Nephron progenitor cell (in vitro differentiated cells): ENCODE measurements at regions not wholly inside any gene's neighbourhood (a gene's known extent, or its start where the extent isn't known, plus 50 kb on each side); places are given as distances from the start of the nearest gene placed in this dataset.

Source experiments
- DNase-seq: peaks from one replicate; pipeline ENCODE4 v3.0.0; 2021
- H3K27ac Mint-ChIP-seq: 2 replicates; pipeline ENCODE4 v1.8.0; 2021; ENCODE audit warnings: mild to moderate bottlenecking, moderate library complexity, mixed read lengths
- H3K27me3 Mint-ChIP-seq: 2 replicates; pipeline ENCODE4 v1.8.0; 2021; ENCODE audit warnings: mild to moderate bottlenecking, low read depth, mixed read lengths; ENCODE audit not compliant: poor library complexity
- H3K36me3 Mint-ChIP-seq: 2 replicates; pipeline ENCODE4 v1.8.0; 2021; ENCODE audit warnings: low read depth, mixed read lengths
- H3K4me1 Mint-ChIP-seq: 2 replicates; pipeline ENCODE4 v1.8.0; 2021; ENCODE audit warnings: mixed read lengths
- H3K4me3 Mint-ChIP-seq: 2 replicates; pipeline ENCODE4 v1.8.0; 2021; ENCODE audit warnings: mild to moderate bottlenecking, moderate library complexity, mixed read lengths
- H3K9me3 Mint-ChIP-seq: 2 replicates; pipeline ENCODE4 v1.8.0; 2021; ENCODE audit warnings: mild to moderate bottlenecking, moderate library complexity, mixed read lengths
- CTCF ChIP-seq: fragments of 200-600 bp; sonication (generic); IDR thresholded peaks from 2 replicates; pipeline ENCODE4 v1.5.0; 2021; ENCODE audit warnings: antibody characterized with exemption

GRCh38 chr20:62547364-62547763 lies 71.6 kb upstream of the GATA5 start:
- Mint-ChIP-seq H3K9me3 (peaks cover 12% of the 10 kb centered on the region), H3K36me3 (no peaks in the 10 kb centered on the region), H3K27me3 (peaks cover 21% of the 10 kb centered on the region), H3K4me1 (peaks cover 48% of the 10 kb centered on the region), H3K4me3 (no peak overlapping the region), H3K27ac (peak overlapping the region; percentile 43)
- no peak for DNase-seq
- TF ChIP-seq CTCF: no peak

GRCh38 chr20:62548471-62548870 lies 72.7 kb upstream of the GATA5 start:
- H3K27ac Mint-ChIP-seq: no peak overlapping the region
- TF ChIP-seq CTCF: no peak
- no peak overlapping the region for H3K4me3 Mint-ChIP-seq
- peaks cover 28% of the 10 kb centered on the region for H3K27me3 Mint-ChIP-seq
- DNase-seq: peak; percentile 46
- H3K36me3 Mint-ChIP-seq: no peaks in the 10 kb centered on the region
- H3K4me1 Mint-ChIP-seq: peaks cover 44% of the 10 kb centered on the region
- H3K9me3 Mint-ChIP-seq: peaks cover 12% of the 10 kb centered on the region

GRCh38 chr20:62549029-62549428 lies 73.2 kb upstream of the GATA5 start:
- no peak for DNase-seq
- Mint-ChIP-seq H3K4me1 (peaks cover 44% of the 10 kb centered on the region), H3K4me3 (peak overlapping the region; percentile 15), H3K36me3 (no peaks in the 10 kb centered on the region), H3K27me3 (peaks cover 34% of the 10 kb centered on the region), H3K27ac (no peak overlapping the region), H3K9me3 (peaks cover 7% of the 10 kb centered on the region)
- no peak for TF ChIP-seq CTCF

- Mint-ChIP-seq H3K27me3 (peaks cover 28% of the 10 kb centered on the region), H3K9me3 (peaks cover 2% of the 10 kb centered on the region), H3K4me1 (peaks cover 47% of the 10 kb centered on the region), H3K36me3 (no peaks in the 10 kb centered on the region), H3K27ac (no peak overlapping the region), H3K4me3 (peak overlapping the region; percentile 15)
- no peak for DNase-seq
- TF ChIP-seq CTCF: no peak
Observed at GRCh38 chr20:62549499-62550086, 73.8 kb upstream of the GATA5 start.

GRCh38 chr20:62550087-62550632 lies 74.4 kb upstream of the GATA5 start:
- H3K36me3 Mint-ChIP-seq: no peaks in the 10 kb centered on the region
- TF ChIP-seq CTCF: no peak
- H3K4me1 Mint-ChIP-seq: peaks cover 49% of the 10 kb centered on the region
- DNase-seq: peak; percentile 35
- H3K27me3 Mint-ChIP-seq: peaks cover 28% of the 10 kb centered on the region
- no peak overlapping the region for H3K27ac Mint-ChIP-seq
- peak overlapping the region; percentile 83 for H3K4me3 Mint-ChIP-seq
- H3K9me3 Mint-ChIP-seq: no peaks in the 10 kb centered on the region
